GM21381 (cell line): ENCODE measurements at regions not wholly inside any gene's neighbourhood (a gene's known extent, or its start where the extent isn't known, plus 50 kb on each side); places are given as distances from the start of the nearest gene placed in this dataset.

Source experiments
- ATAC-seq: cut with Tn5 transposase; IDR thresholded peaks from one replicate; pipeline ENCODE4 v1.9.1; 2021; ENCODE audit warnings: mild to moderate bottlenecking, moderate library complexity; ENCODE audit not compliant: unreplicated experiment

DNA sequence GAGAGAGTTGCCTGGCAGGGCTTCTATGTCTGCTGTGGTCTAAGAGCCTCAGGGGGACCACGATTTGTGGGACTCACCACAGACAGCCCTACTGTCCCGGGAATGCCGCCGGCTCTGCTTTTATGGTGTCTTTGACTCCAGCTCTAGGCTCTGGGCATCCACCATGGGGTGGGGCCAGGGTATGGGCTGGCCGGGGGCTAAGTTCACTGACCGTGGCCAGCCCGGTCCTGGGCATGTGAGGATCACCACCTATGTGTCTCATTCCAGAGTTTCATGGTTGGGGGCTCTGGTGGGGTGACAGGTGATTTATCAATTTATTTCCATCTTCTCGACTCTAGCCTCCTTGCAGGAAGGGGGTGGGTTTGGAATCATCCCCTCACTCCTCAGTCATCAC lies 139.4 kb downstream of the GADD45G start:
- no peak for ATAC-seq

- ATAC-seq = no peak
These were observed 139.9 kb downstream of the GADD45G start for GRCh38 chr9:89744730-89745129.

DNA sequence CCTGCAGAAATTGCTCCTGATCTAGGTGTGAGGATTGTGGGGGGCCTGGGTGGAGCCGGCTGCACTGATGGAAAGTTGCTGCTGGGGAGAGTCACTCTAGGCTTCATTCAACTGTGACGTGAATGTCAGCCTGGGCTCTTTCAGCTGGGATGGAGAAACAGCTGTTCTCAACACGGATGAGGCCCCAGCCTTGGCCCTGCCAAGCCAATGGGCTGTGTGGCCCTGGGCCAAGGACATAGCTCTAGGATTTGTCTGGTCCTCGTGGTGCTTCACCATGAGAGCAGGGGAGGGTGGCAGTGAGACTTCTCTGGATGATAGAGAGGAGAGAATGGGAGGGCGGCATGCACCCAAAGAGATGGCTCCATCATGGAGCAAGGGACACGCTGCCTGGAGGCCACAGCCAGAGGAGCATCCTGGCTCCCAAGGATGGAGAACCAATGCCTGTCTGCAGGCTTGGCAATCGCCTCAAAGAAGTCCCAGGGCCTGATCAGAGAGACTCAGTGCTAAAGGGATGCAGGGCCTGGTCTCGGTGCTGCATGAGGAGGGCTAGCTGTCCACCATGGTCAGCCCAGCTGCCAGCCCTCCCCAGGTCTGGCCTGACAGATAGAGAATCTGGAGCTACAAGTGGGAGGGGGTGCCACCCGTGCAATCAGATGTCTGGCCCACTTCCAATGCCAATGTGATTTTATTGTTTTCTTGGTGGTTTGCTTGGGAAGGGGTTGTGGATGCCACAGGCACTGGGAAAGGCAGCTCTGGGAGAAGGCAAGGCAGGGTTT lies 141.0 kb downstream of the GADD45G start:
- ATAC-seq = no peak

DNA sequence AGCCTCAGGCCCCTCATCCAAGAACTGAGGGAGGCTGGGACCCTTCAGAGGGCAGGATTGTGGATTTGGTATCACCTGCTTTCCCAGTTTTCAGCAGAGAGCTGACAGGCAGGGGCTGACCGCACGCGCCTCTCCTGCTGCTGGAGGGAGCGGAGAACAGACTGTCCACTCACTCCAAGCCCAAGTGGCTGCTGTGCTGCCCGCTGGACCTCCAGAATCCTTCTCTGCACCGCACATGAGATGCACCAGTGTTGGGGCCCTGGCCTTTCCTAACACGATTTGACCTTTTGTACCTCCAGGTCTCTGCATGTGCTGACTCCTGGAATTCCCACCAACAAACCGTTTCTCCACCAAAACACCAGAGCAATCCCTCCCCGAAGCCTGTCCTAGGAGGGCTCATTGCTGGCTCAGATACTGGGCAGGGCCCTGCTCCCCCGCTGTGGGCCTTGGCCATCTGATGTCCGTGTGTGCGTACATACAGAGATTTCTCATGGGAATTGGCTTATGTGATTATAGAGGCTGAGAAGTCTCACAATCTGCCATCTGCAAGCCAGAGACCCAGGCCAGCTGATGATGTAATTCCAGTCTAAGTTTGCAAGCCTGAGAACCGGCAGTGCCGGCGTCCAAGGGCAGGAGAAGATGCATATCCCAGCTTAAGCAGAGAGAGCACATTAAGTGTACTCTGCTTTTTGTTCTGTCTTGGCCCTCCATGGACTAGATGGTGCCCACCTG lies 141.7 kb downstream of the GADD45G start:
- no peak for ATAC-seq

DNA sequence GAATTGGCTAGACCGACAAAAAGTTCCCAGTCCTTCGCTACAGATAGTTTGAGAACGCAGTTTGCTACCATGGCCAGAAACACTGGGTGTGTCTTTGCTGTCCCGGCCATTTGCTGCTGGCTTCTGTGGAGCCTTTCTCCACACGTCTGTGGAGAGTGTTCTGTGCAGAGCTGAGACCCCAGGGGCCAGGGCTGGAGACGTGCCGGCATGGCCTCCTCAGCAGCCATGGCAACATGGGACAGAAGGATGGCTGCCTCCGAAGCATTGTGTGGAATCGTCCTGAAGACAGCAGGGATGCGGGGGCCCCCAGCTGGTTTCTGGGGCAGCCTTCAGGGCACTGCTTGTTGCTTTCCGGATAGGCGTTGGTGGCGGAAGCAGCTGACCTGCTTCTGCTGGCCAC lies 142.8 kb downstream of the GADD45G start:
- ATAC-seq = no peak

GRCh38 chr9:89748021-89748670 lies 143.3 kb downstream of the GADD45G start:
- no peak for ATAC-seq

DNA sequence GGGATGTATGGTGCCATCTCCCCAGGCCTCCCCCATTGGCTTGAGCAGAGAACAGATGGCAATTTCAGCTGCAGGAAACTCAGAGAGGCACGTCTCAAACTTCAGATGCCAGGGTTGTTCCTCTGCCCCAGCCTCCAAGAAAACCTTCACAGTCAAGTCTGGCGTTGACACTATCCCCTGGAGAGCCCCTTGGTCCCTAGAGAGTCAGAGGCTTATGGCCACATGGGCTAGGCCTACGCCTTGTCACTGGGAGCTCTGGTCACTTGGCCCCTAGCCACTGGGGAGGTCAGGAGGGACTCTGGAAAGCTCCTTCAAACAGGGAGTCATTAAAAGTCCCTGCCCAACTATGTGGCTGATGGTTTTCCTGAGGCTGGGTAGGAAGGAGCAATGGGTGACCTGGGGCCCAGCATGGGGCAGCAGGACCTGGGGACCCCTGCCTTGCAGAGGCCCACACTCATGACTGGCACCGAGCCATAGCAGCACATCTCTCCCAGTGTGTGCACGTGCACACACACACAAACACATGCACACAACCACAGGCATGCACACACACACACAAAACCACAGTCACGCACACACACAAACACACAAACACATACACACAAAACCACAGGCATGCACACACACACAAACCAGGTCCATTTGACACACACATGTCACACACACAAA lies 144.2 kb downstream of the GADD45G start:
- ATAC-seq = no peak

DNA sequence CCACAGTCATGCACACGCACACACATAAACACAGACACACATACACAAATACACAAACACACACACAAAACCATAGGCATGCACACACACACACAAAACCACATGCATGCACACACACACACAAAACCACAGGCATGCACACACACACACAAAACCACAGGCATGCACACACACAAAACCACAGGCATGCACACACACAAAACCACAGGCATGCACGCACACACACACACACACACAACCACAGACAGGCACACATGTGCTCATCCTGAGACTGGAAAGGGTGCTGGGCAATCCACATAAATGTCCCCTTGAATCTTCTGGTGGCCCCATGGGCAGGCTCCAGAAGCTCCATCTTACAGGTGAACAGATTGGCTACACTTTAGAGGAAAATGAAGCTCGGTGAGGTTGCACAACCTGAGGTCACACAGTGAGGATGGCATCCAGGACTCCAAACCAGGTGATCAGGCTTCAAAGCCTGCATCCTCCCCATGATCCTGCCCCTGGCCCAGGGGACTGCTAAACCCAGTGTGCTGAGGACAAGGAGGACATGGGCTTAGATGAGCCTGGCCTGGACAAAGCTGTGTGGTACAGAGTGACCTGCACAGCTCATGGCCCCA lies 144.8 kb downstream of the GADD45G start:
- ATAC-seq = no peak

DNA sequence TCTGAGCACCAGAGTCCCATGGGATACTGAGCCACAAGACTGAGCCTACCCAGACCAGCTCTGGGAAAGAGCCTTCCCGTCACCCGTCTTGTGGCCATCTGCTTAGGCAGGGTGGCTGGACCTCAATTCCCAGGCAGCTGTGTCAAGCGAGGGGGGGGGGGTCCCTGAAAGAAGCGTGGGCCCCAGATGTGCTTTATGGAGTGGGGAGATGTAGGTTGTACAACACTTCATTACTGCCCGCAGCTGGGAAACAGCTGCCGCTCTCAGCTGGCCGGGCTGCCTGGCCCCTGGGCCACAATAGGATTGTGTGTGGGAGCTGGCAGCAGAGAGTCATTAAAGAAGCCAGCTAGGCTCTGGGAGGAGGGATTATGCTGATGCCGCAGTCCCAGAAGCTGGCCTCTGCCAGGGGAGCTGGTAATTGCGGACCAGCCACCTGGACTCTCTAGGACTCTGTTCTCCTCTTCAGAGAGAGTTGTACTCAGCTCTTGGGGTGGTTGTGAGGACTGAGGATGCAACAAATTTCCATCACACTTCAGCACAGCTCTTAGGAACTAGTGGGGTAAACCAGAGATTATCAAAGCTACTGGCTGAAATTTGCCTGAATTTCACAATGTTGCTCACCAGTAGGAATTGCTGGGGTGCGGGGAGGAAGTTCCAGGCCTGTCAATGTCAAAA lies 145.4 kb downstream of the GADD45G start:
- no peak for ATAC-seq

GRCh38 chr9:89751079-89751825 lies 146.4 kb downstream of the GADD45G start:
- ATAC-seq = no peak

DNA sequence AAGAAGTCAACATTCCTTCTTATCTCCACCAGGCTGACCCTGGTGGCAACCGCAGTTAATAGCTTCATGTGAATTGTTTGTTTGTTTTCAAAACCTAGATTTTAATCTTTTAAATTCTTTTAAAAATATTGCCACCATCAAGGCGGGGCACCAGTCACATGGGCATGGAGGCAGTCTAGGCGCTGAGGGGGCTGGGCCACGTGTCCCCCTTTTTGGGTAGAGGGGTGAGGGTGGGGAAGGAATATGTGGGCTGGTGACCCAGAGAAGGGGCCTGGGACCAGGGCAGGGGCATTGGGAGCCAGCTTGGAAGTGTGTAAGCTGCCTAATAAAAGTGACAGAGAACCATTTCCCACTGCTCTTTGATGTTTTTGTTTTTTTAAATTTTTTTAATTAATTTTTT lies 147.3 kb downstream of the GADD45G start:
- ATAC-seq = no peak

- ATAC-seq = no peak
These were observed 148.8 kb downstream of the GADD45G start for GRCh38 chr9:89753472-89754055.

GRCh38 chr9:89754193-89754592 lies 149.4 kb downstream of the GADD45G start:
- no peak for ATAC-seq

- no peak for ATAC-seq
These were observed 151.0 kb downstream of the GADD45G start for GRCh38 chr9:89755821-89756220.

DNA sequence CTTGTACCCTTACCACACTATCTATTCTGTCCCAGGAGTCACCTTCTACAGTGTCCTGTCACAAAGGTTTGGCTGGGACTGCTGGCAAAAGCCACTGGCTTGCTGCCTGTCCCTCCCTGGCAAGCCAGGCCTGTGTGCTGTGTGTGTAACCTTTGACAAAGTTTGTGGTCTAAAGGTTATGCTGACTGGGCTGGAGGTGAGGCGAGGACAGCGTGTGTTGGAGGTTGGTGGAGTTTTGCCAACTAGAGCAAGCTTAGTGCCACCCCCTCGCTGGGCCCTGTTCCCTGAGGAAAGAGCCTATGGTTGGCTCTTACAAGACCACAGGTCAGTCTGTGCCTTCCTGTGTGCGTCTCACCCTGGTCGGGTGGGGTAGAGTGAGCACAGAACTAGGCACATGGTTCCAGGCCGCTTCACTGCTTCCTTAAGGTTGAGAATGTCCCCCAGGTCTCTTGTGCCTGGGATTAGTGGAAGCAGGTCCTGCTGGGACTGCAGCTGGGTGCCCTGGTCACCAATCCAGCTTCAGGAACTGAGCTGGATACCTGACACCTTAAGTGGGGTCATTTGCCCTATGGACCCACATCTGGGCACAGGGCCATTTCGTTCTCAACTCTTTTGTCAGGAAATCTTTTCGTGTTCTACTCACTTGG lies 152.2 kb downstream of the GADD45G start:
- no peak for ATAC-seq

GRCh38 chr9:89757776-89758528 lies 153.1 kb downstream of the GADD45G start:
- ATAC-seq = no peak

GRCh38 chr9:89759572-89759971 lies 154.8 kb downstream of the GADD45G start:
- no peak for ATAC-seq

GRCh38 chr9:89760123-89760522 lies 155.3 kb downstream of the GADD45G start:
- no peak for ATAC-seq
